AG09309 (cell line): ENCODE measurements at regions not wholly inside any gene's neighbourhood (a gene's known extent, or its start where the extent isn't known, plus 50 kb on each side); places are given as distances from the start of the nearest gene placed in this dataset.

ENCODE experiments used
- DNase-seq: peaks from one replicate; pipeline ENCODE4 v3.0.0-alpha.2; 2010; ENCODE audit warnings: low read depth
- H3K4me3 ChIP-seq: 2 replicates; pipeline ENCODE4 v1.5.1; 2011; ENCODE audit warnings: mild to moderate bottlenecking, low read depth, low read length, moderate library complexity; ENCODE audit not compliant: control insufficient read depth
- CTCF ChIP-seq: IDR thresholded peaks from 2 replicates; pipeline ENCODE4 v1.5.1; 2011; ENCODE audit warnings: mild to moderate bottlenecking, low read depth, low read length, inconsistent platforms; ENCODE audit not compliant: insufficient read depth, control insufficient read depth; ENCODE audit errors: missing control alignments

GRCh38 chr1:221063651-221064050 is 184.4 kb downstream of the HLX start:
- DNase-seq, result no peak
- TF ChIP-seq CTCF, result no peak
- no peak overlapping the region for H3K4me3 ChIP-seq

GRCh38 chr1:221066351-221067001 is 187.2 kb downstream of the HLX start:
- no peak for TF ChIP-seq CTCF
- no peak overlapping the region for H3K4me3 ChIP-seq
- DNase-seq, result no peak

GRCh38 chr1:221067721-221068120 is 188.5 kb downstream of the HLX start:
- no peak for DNase-seq
- H3K4me3 ChIP-seq, result no peak overlapping the region
- no peak for TF ChIP-seq CTCF

GRCh38 chr1:221069178-221069903 is 190.1 kb downstream of the HLX start:
- no peak overlapping the region for H3K4me3 ChIP-seq
- no peak for TF ChIP-seq CTCF
- no peak for DNase-seq

DNA sequence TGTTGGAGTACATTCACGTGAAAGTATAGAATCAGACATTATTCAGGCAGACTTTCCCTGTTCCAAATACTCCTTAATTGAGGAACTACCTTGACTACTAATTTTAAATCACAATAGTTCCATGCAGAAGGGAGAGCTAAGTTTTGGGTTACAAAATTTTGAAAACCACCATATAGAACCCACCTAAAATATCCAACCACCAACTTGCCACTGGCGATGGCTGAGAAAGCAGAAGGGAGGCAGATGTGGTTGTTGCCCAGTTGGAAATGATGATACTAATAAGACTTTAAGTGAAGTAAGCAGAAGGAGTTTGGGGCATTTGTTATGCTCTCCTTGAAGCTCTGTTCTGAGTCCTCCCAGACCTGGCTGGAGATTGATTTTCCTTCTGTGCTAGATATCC is 190.7 kb downstream of the HLX start:
- no peak for DNase-seq
- H3K4me3 ChIP-seq, result no peak overlapping the region
- TF ChIP-seq CTCF, result no peak

- no peak overlapping the region for H3K4me3 ChIP-seq
- no peak for DNase-seq
- no peak for TF ChIP-seq CTCF
These were observed 192.5 kb downstream of the HLX start for GRCh38 chr1:221071777-221072176.

- DNase-seq, result no peak
- H3K4me3 ChIP-seq, result no peak overlapping the region
- TF ChIP-seq CTCF, result no peak
These were observed 193.0 kb downstream of the HLX start for GRCh38 chr1:221072214-221072613.
